IMR-90 (cell line): ENCODE measurements at regions not wholly inside any gene's neighbourhood (a gene's known extent, or its start where the extent isn't known, plus 50 kb on each side); places are given as distances from the start of the nearest gene placed in this dataset.

Experiments used
- ATAC-seq: fragments of 200-7000 bp; cut with Tn5 transposase; 2 replicates; pipeline ENCODE4 v1.9.1; 2020; ENCODE audit warnings: low read depth, mild to moderate bottlenecking, moderate library complexity
- BruUV-seq: library from RNA; stranded (reverse); fragments of 400-500 nt; replicated peaks from 2 replicates; lab custom pipeline; 2021; lab: Mats Ljungman, UMichigan
- CTCF ChIA-PET: fragments of 300-600 bp; formaldehyde crosslinking; extraction: SDS; loops from one replicate; lab custom pipeline; 2021; ENCODE audit warnings: antibody characterized with exemption; lab: Yijun Ruan, JAX
- POLR2A ChIA-PET: fragments of 300-600 bp; sonication (Branson Sonifier 250); formaldehyde crosslinking; loops from one replicate; lab custom pipeline; 2022; ENCODE audit warnings: antibody characterized with exemption; ENCODE audit not compliant: unreplicated experiment; lab: Charles Lee
- DNase-seq: peaks from one replicate; pipeline ENCODE4 v3.0.0; 2013
- H2AFZ ChIP-seq: replicated peaks from 2 replicates; pipeline ENCODE3; 2013; ENCODE audit warnings: low read length, mild to moderate bottlenecking; ENCODE audit not compliant: poor library complexity
- H2AK5ac ChIP-seq: 2 replicates; pipeline ENCODE4 v1.6.1; 2013; ENCODE audit warnings: low read depth, low read length, inconsistent platforms
- H2AK9ac ChIP-seq: replicated peaks from 2 replicates; pipeline ENCODE3; 2013; ENCODE audit warnings: mild to moderate bottlenecking, low read depth, low read length, moderate library complexity; ENCODE audit not compliant: poor library complexity
- H2BK120ac ChIP-seq: 2 replicates; pipeline ENCODE4 v1.6.1; 2013; ENCODE audit warnings: low read depth, low read length, inconsistent platforms
- H2BK15ac ChIP-seq: 3 replicates; pipeline ENCODE4 v1.6.1; 2013; ENCODE audit warnings: low read depth, low read length, inconsistent platforms
- H2BK20ac ChIP-seq: 2 replicates; pipeline ENCODE4 v1.6.1; 2013; ENCODE audit warnings: low read depth, mild to moderate bottlenecking, inconsistent platforms, low read length, moderate library complexity
- H2BK5ac ChIP-seq: 2 replicates; pipeline ENCODE4 v1.6.1; 2013; ENCODE audit warnings: mild to moderate bottlenecking, low read depth, low read length, inconsistent platforms; ENCODE audit not compliant: poor library complexity, severe bottlenecking
- H3K14ac ChIP-seq: replicated peaks from 2 replicates; pipeline ENCODE4 v1.6.1; 2013; ENCODE audit warnings: low read depth, low read length, inconsistent platforms
- H3K18ac ChIP-seq: 2 replicates; pipeline ENCODE4 v1.6.1; 2013; ENCODE audit warnings: low read depth, low read length, control low read depth
- H3K23ac ChIP-seq: 2 replicates; pipeline ENCODE4 v1.6.1; 2013; ENCODE audit warnings: low read depth, low read length, inconsistent platforms
- H3K27ac ChIP-seq: 2 replicates; pipeline ENCODE4 v1.5.1; 2013; ENCODE audit warnings: mild to moderate bottlenecking, control low read depth, low read length; ENCODE audit not compliant: insufficient read depth
- H3K27me3 ChIP-seq: 2 replicates; pipeline ENCODE4 v1.6.1; 2013; ENCODE audit warnings: low read length; ENCODE audit not compliant: control insufficient read depth, insufficient read depth
- H3K36me3 ChIP-seq: 2 replicates; pipeline ENCODE4 v1.6.1; 2013; ENCODE audit warnings: low read length, mixed read lengths; ENCODE audit not compliant: control insufficient read depth, insufficient read depth
- H3K4ac ChIP-seq: 2 replicates; pipeline ENCODE4 v1.6.1; 2013; ENCODE audit warnings: low read depth, low read length, inconsistent platforms
- H3K4me1 ChIP-seq: 2 replicates; pipeline ENCODE4 v1.6.1; 2013; ENCODE audit warnings: low read length, mixed read lengths; ENCODE audit not compliant: control insufficient read depth, insufficient read depth
- H3K4me2 ChIP-seq: 2 replicates; pipeline ENCODE4 v1.6.1; 2013; ENCODE audit warnings: low read depth, mild to moderate bottlenecking, control low read depth, low read length, moderate library complexity
- H3K4me3 ChIP-seq: 2 replicates; pipeline ENCODE4 v1.5.1; 2013; ENCODE audit warnings: low read depth, mild to moderate bottlenecking, control low read depth, low read length, moderate library complexity; ENCODE audit not compliant: insufficient read depth
- H3K56ac ChIP-seq: 2 replicates; pipeline ENCODE4 v1.6.1; 2013; ENCODE audit warnings: low read length, inconsistent platforms; ENCODE audit not compliant: insufficient read depth; ENCODE audit errors: extremely low read depth
- H3K79me1 ChIP-seq, 2 experiments: 2 replicates each; pipeline ENCODE4 v1.6.1; 2013; ENCODE audit warnings: low read length in 2 of 2, inconsistent platforms in 1 of 2, low read depth in 1 of 2
- H3K9ac ChIP-seq: 2 replicates; pipeline ENCODE4 v1.6.1; 2013; ENCODE audit warnings: low read depth, low read length, control low read depth
- H3K9me1 ChIP-seq: 2 replicates; pipeline ENCODE4 v1.6.1; 2013; ENCODE audit warnings: low read length, inconsistent platforms; ENCODE audit not compliant: insufficient read depth
- H3K9me3 ChIP-seq: 2 replicates; pipeline ENCODE4 v1.6.1; 2013; ENCODE audit warnings: low read length; ENCODE audit not compliant: control insufficient read depth, insufficient read depth
- H4K20me1 ChIP-seq: 2 replicates; pipeline ENCODE4 v1.6.1; 2013; ENCODE audit warnings: low read length, inconsistent platforms; ENCODE audit not compliant: insufficient read depth
- H4K5ac ChIP-seq: 2 replicates; pipeline ENCODE4 v1.6.1; 2013; ENCODE audit warnings: mild to moderate bottlenecking, low read depth, low read length, control low read depth
- H4K8ac ChIP-seq, 2 experiments: 2 replicates each; pipeline ENCODE4 v1.6.1; 2013; ENCODE audit warnings: low read depth in 2 of 2, low read length in 2 of 2, control low read depth in 1 of 2, inconsistent platforms in 1 of 2
- H4K91ac ChIP-seq: 2 replicates; pipeline ENCODE4 v1.6.1; 2013; ENCODE audit warnings: low read depth, low read length, inconsistent platforms; ENCODE audit not compliant: insufficient read depth
- BHLHE40 ChIP-seq: fragments of 150-350 bp; IDR thresholded peaks from 2 replicates; pipeline ENCODE4 v1.6.1; 2016; ENCODE audit warnings: mild to moderate bottlenecking, low read depth, low read length
- CEBPB ChIP-seq: IDR thresholded peaks from 2 replicates; pipeline ENCODE4 v1.6.1; 2012; ENCODE audit warnings: low read depth, low read length, improper control_type of control experiment
- CHD1 ChIP-seq: IDR thresholded peaks from 2 replicates; pipeline ENCODE4 v1.6.1; 2012; ENCODE audit warnings: low read depth, low read length, improper control_type of control experiment
- ELK1 ChIP-seq: fragments of 150-350 bp; IDR thresholded peaks from 2 replicates; pipeline ENCODE4 v1.6.1; 2016; ENCODE audit warnings: low read depth, mild to moderate bottlenecking, low read length, moderate library complexity, borderline replicate concordance
- FOS ChIP-seq: fragments of 150-350 bp; IDR thresholded peaks from 2 replicates; pipeline ENCODE4 v1.6.1; 2016; ENCODE audit warnings: low read depth, low read length
- MAFK ChIP-seq: IDR thresholded peaks from 2 replicates; pipeline ENCODE4 v1.6.1; 2012; ENCODE audit warnings: low read depth, low read length, improper control_type of control experiment
- MAZ ChIP-seq: IDR thresholded peaks from 2 replicates; pipeline ENCODE4 v1.6.1; 2012; ENCODE audit warnings: low read depth, mild to moderate bottlenecking, low read length, improper control_type of control experiment, moderate library complexity, borderline replicate concordance
- MXI1 ChIP-seq: IDR thresholded peaks from 2 replicates; pipeline ENCODE4 v1.6.1; 2012; ENCODE audit warnings: low read depth, mild to moderate bottlenecking, low read length, moderate library complexity, borderline replicate concordance
- NFE2L2 ChIP-seq: fragments of 150-350 bp; IDR thresholded peaks from 2 replicates; pipeline ENCODE4 v1.6.1; 2016; ENCODE audit warnings: low read depth, mild to moderate bottlenecking, low read length
- POLR2A ChIP-seq: IDR thresholded peaks from 2 replicates; pipeline ENCODE4 v1.6.1; 2012; ENCODE audit warnings: mild to moderate bottlenecking, low read depth, low read length
- RAD21 ChIP-seq: IDR thresholded peaks from 2 replicates; pipeline ENCODE4 v1.6.1; 2012; ENCODE audit warnings: low read length, improper control_type of control experiment
- RCOR1 ChIP-seq: IDR thresholded peaks from 2 replicates; pipeline ENCODE4 v1.6.1; 2012; ENCODE audit warnings: mild to moderate bottlenecking, low read length, improper control_type of control experiment; ENCODE audit not compliant: insufficient replicate concordance
- WGBS, 2 experiments: methylation state at CpG; one replicate each; pipeline versions ENCODE4 v1.1.5 to v1.1.7; 2013; ENCODE audit warnings: missing lambda C conversion rate in 2 of 2; ENCODE audit not compliant: insufficient read length in 1 of 2; ENCODE audit errors: extremely low coverage in 2 of 2; 5-methylcytosine and 5-hydroxymethylcytosine counted together
- dilution Hi-C: fragments of 300-500 bp; cut with HindIII; formaldehyde crosslinking; loops from one replicate; pipeline ENCODE4 v1.14.3; 2018; ENCODE audit warnings: low sequenced_read_pairs; ENCODE audit not compliant: unreplicated experiment
- in situ Hi-C: fragments of 300-500 bp; cut with MboI; formaldehyde crosslinking; loops from 3 replicates; pipeline ENCODE4 v1.14.3; 2019; ENCODE audit warnings: low sequenced_read_pairs, inconsistent platforms, mixed read lengths
- intact Hi-C: fragments of 100-400 bp; cut with micrococcal nuclease; formaldehyde crosslinking; loops from 2 replicates; pipeline ENCODE4 v1.10.0; 2022

- H2BK120ac ChIP-seq = no peak overlapping the region
- ChIA-PET CTCF (no interaction called here), POLR2A (no interaction called here)
- H3K79me1 ChIP-seq = no peaks in the 10 kb centered on the region
- in situ Hi-C loops = no loop called here
- H3K27me3 ChIP-seq = no peaks in the 10 kb centered on the region; the same call in 1 of the 2 replicates
- H3K18ac ChIP-seq = no peak overlapping the region
- no peaks in the 10 kb centered on the region for H3K4me1 ChIP-seq
- no peak overlapping the region for H3K23ac ChIP-seq
- no peak overlapping the region for H3K4me3 ChIP-seq
- no peak overlapping the region for H3K4ac ChIP-seq
- ATAC-seq = no peak
- no peak overlapping the region for H2BK15ac ChIP-seq
- H3K9me1 ChIP-seq = no peaks in the 10 kb centered on the region
- no peak overlapping the region for H4K8ac ChIP-seq
- no peak overlapping the region for H2AK9ac ChIP-seq
- DNase-seq = no peak
- no peak overlapping the region for H3K56ac ChIP-seq
- H2BK5ac ChIP-seq = no peak overlapping the region
- no peak overlapping the region for H2BK20ac ChIP-seq
- no peak overlapping the region for H4K91ac ChIP-seq
- WGBS, 2 experiments = no CpG with 5 or more reads among the region's 8 CpGs
- no peak overlapping the region for H3K27ac ChIP-seq
- TF ChIP-seq RAD21 = no peak
- TF ChIP-seq POLR2A = no peak
- no peak for TF ChIP-seq CEBPB
- no peak for TF ChIP-seq BHLHE40
- TF ChIP-seq CHD1 = no peak
- no peak for TF ChIP-seq RCOR1
- TF ChIP-seq NFE2L2 = no peak
- TF ChIP-seq ELK1 = no peak
- no peak for TF ChIP-seq FOS
- no peak for TF ChIP-seq MAFK
- TF ChIP-seq MAZ = no peak
- TF ChIP-seq MXI1 = no peak
- H3K14ac ChIP-seq = no peak overlapping the region
- no peak overlapping the region for H4K5ac ChIP-seq
- no peak overlapping the region for H3K9ac ChIP-seq
- H2AFZ ChIP-seq = no peak overlapping the region
- no peak overlapping the region for H3K4me2 ChIP-seq
- no peak overlapping the region for H2AK5ac ChIP-seq
- BruUV-seq = no TSS peak
- H3K9me3 ChIP-seq = no peaks in the 10 kb centered on the region
- H4K20me1 ChIP-seq = no peaks in the 10 kb centered on the region
- H3K36me3 ChIP-seq = no peaks in the 10 kb centered on the region
- intact Hi-C loops = no loop called here
- dilution Hi-C loops = no loop called here
Measured at GRCh38 chr12:107330831-107331431, 237.6 kb upstream of the CRY1 start.
